CD14-positive monocyte (primary cell): ENCODE measurements at regions not wholly inside any gene's neighbourhood (a gene's known extent, or its start where the extent isn't known, plus 50 kb on each side); places are given as distances from the start of the nearest gene placed in this dataset.

ENCODE experiments used
- DNase-seq, 3 donors: peaks; one replicate each; pipeline ENCODE4 v3.0.0-alpha.2; 2011 to 2022
- H2AFZ ChIP-seq: 2 replicates; pipeline ENCODE4 v1.6.0; 2012; ENCODE audit warnings: mild to moderate bottlenecking, low read depth, low read length, inconsistent platforms; ENCODE audit not compliant: insufficient read depth, poor library complexity, severe bottlenecking
- H3K27ac ChIP-seq, 2 donors: 1 replicate in 1 of 2; 2 replicates in 1 of 2; pipeline ENCODE4 v1.5.1; 2012 to 2013; ENCODE audit warnings: low read length in 2 of 2, control low read depth in 1 of 2, inconsistent platforms in 1 of 2, low read depth in 1 of 2, mild to moderate bottlenecking in 1 of 2
- H3K27me3 ChIP-seq, 2 donors: one replicate each; pipeline versions ENCODE4 v1.6.0 to v1.6.1; 2011 to 2013; ENCODE audit warnings: low read length in 2 of 2; ENCODE audit not compliant: control insufficient read depth in 2 of 2, insufficient read depth in 2 of 2
- H3K36me3 ChIP-seq, 2 donors: replicated peaks in 1 of 2; 1 replicate in 1 of 2; 2 replicates in 1 of 2; pipeline versions ENCODE4 v1.5.1 to v1.6.1; 2012 to 2013; ENCODE audit warnings: low read length in 2 of 2, control low read depth in 1 of 2, inconsistent platforms in 1 of 2, mild to moderate bottlenecking in 1 of 2; ENCODE audit not compliant: insufficient read depth in 2 of 2, control insufficient read depth in 1 of 2
- H3K4me1 ChIP-seq, 2 donors: 1 replicate in 1 of 2; 2 replicates in 1 of 2; pipeline versions ENCODE4 v1.5.1 to v1.6.1; 2012 to 2013; ENCODE audit warnings: low read length in 2 of 2, control low read depth in 1 of 2, inconsistent platforms in 1 of 2, mild to moderate bottlenecking in 1 of 2, moderate library complexity in 1 of 2; ENCODE audit not compliant: insufficient read depth in 2 of 2, control insufficient read depth in 1 of 2
- H3K4me2 ChIP-seq: replicated peaks from 2 replicates; pipeline ENCODE3; 2012; ENCODE audit warnings: low read length, moderate library complexity, mild to moderate bottlenecking; ENCODE audit not compliant: poor library complexity, severe bottlenecking; ENCODE audit errors: extremely low read depth
- H3K4me3 ChIP-seq, 3 experiments: fragments of 200-600 bp in 1 of 3; sonication (generic) in 1 of 3; replicated peaks in 1 of 3; 1 replicate in 2 of 3; 2 replicates in 1 of 3; pipeline ENCODE4 v1.5.1; 2011 to 2013; ENCODE audit warnings: low read length in 3 of 3, mild to moderate bottlenecking in 3 of 3, control low read depth in 2 of 3, low read depth in 2 of 3, inconsistent platforms in 1 of 3, moderate library complexity in 1 of 3
- H3K79me2 ChIP-seq: 2 replicates; pipeline ENCODE4 v1.6.0; 2012; ENCODE audit warnings: mild to moderate bottlenecking, control low read depth, inconsistent platforms, low read length, moderate library complexity; ENCODE audit not compliant: insufficient read depth
- H3K9ac ChIP-seq: 2 replicates; pipeline ENCODE4 v1.6.0; 2017; ENCODE audit warnings: low read length, mild to moderate bottlenecking; ENCODE audit not compliant: insufficient read depth, poor library complexity, severe bottlenecking
- H3K9me3 ChIP-seq, 2 donors: replicated peaks in 1 of 2; 1 replicate in 1 of 2; 2 replicates in 1 of 2; pipeline versions ENCODE4 v1.5.1 to v1.6.1; 2012 to 2013; ENCODE audit warnings: low read length in 2 of 2, control low read depth in 1 of 2; ENCODE audit not compliant: control insufficient read depth in 1 of 2, insufficient read depth in 1 of 2
- H4K20me1 ChIP-seq: 2 replicates; pipeline ENCODE4 v1.6.0; 2012; ENCODE audit warnings: mild to moderate bottlenecking, low read length, control low read depth, moderate library complexity; ENCODE audit not compliant: insufficient read depth
- H3K27ac Mint-ChIP-seq, 7 donors: one replicate each; pipeline ENCODE4 v1.8.0; 2020; ENCODE audit warnings: mild to moderate bottlenecking in 7 of 7, mixed read lengths in 7 of 7, moderate library complexity in 6 of 7, inconsistent platforms in 2 of 7
- H3K27me3 Mint-ChIP-seq, 3 donors: one replicate each; pipeline ENCODE4 v1.8.0; 2021 to 2022; ENCODE audit warnings: low read depth in 3 of 3, mild to moderate bottlenecking in 3 of 3, mixed read lengths in 3 of 3, moderate library complexity in 3 of 3, inconsistent platforms in 1 of 3
- H3K36me3 Mint-ChIP-seq, 2 donors: one replicate each; pipeline ENCODE4 v1.8.0; 2020; ENCODE audit warnings: mixed read lengths in 2 of 2, inconsistent platforms in 1 of 2, mild to moderate bottlenecking in 1 of 2
- H3K4me1 Mint-ChIP-seq: one replicate; pipeline ENCODE4 v1.8.0; 2020; ENCODE audit warnings: mild to moderate bottlenecking, mixed read lengths
- H3K4me3 Mint-ChIP-seq, 2 donors: one replicate each; pipeline ENCODE4 v1.8.0; 2020; ENCODE audit warnings: mild to moderate bottlenecking in 2 of 2, mixed read lengths in 2 of 2, moderate library complexity in 1 of 2
- H3K9me3 Mint-ChIP-seq, 7 donors: one replicate each; pipeline ENCODE4 v1.8.0; 2020 to 2022; ENCODE audit warnings: mixed read lengths in 7 of 7, mild to moderate bottlenecking in 6 of 7, moderate library complexity in 6 of 7, inconsistent platforms in 2 of 7
- WGBS: methylation state at CpG from one replicate; pipeline ENCODE4 v1.1.5; 2013; ENCODE audit warnings: missing lambda C conversion rate; ENCODE audit not compliant: insufficient coverage; 5-methylcytosine and 5-hydroxymethylcytosine counted together
- intact Hi-C, 2 donors: fragments of 100-400 bp; cut with micrococcal nuclease; formaldehyde crosslinking; loops; one replicate each; pipeline versions ENCODE4 v1.15.0 to v1.15.1; 2023
- TF ChIP-seq, protein P1 (sequence below): fragments of 200-600 bp; IDR thresholded peaks from one replicate; pipeline ENCODE4 v1.8.0; 2022; ENCODE audit warnings: antibody characterized with exemption, mild to moderate bottlenecking

GRCh38 chr17:72022328-72023275 is 98.2 kb upstream of the SOX9 start:
- no peaks in the 10 kb centered on the region for H3K79me2 ChIP-seq
- TF ChIP-seq, protein P1, sequence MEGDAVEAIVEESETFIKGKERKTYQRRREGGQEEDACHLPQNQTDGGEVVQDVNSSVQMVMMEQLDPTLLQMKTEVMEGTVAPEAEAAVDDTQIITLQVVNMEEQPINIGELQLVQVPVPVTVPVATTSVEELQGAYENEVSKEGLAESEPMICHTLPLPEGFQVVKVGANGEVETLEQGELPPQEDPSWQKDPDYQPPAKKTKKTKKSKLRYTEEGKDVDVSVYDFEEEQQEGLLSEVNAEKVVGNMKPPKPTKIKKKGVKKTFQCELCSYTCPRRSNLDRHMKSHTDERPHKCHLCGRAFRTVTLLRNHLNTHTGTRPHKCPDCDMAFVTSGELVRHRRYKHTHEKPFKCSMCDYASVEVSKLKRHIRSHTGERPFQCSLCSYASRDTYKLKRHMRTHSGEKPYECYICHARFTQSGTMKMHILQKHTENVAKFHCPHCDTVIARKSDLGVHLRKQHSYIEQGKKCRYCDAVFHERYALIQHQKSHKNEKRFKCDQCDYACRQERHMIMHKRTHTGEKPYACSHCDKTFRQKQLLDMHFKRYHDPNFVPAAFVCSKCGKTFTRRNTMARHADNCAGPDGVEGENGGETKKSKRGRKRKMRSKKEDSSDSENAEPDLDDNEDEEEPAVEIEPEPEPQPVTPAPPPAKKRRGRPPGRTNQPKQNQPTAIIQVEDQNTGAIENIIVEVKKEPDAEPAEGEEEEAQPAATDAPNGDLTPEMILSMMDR, result no peak
- H4K20me1 ChIP-seq, result no peaks in the 10 kb centered on the region
- H3K36me3 ChIP-seq, result no peaks in the 10 kb centered on the region
- no peaks in the 10 kb centered on the region for H3K4me1 ChIP-seq
- DNase-seq, result no peak
- H3K9me3 ChIP-seq, result no peaks in the 10 kb centered on the region
- H3K4me2 ChIP-seq, result no peak overlapping the region
- Mint-ChIP-seq H3K4me1 (no peaks in the 10 kb centered on the region), H3K4me3 (no peak overlapping the region), H3K27me3 (peaks cover 1 to 4% (median 4%) of the 10 kb centered on the region in 3 donors), H3K27ac (no peak overlapping the region), H3K9me3 (peaks cover 0 to 8% (median 2%) of the 10 kb centered on the region in 7 donors), H3K36me3 (no peaks in the 10 kb centered on the region)
- no peak overlapping the region for H2AFZ ChIP-seq
- no peak overlapping the region for H3K4me3 ChIP-seq
- intact Hi-C loops, result no loop called here
- no peaks in the 10 kb centered on the region for H3K27me3 ChIP-seq
- no peak overlapping the region for H3K27ac ChIP-seq
- no CpG with 5 or more reads among the region's 6 CpGs for WGBS
- H3K9ac ChIP-seq, result no peak overlapping the region

- Mint-ChIP-seq H3K4me1 (no peaks in the 10 kb centered on the region), H3K27me3 (peaks cover 1 to 13% (median 6%) of the 10 kb centered on the region in 3 donors), H3K9me3 (peaks cover 0 to 5% (median 0%) of the 10 kb centered on the region in 7 donors), H3K27ac (no peak overlapping the region), H3K36me3 (no peaks in the 10 kb centered on the region), H3K4me3 (no peak overlapping the region)
- no peaks in the 10 kb centered on the region for H3K36me3 ChIP-seq
- no peak overlapping the region for H3K4me2 ChIP-seq
- H3K9ac ChIP-seq, result no peak overlapping the region
- no peak overlapping the region for H2AFZ ChIP-seq
- intact Hi-C loops, result no loop called here
- H4K20me1 ChIP-seq, result no peaks in the 10 kb centered on the region
- H3K9me3 ChIP-seq, result no peaks in the 10 kb centered on the region
- no peaks in the 10 kb centered on the region for H3K4me1 ChIP-seq
- TF ChIP-seq, protein P1, result no peak
- no peaks in the 10 kb centered on the region for H3K27me3 ChIP-seq
- H3K79me2 ChIP-seq, result no peaks in the 10 kb centered on the region
- no peak overlapping the region for H3K4me3 ChIP-seq
- no peak overlapping the region for H3K27ac ChIP-seq
- DNase-seq, result no peak
Observed at GRCh38 chr17:72024457-72024856, 96.4 kb upstream of the SOX9 start.
